GM18867 (cell line): ENCODE measurements at regions not wholly inside any gene's neighbourhood (a gene's known extent, or its start where the extent isn't known, plus 50 kb on each side); places are given as distances from the start of the nearest gene placed in this dataset.
A peak's percentile ranks its signal among the peaks of the same experiment; 100 is the strongest.

Source experiments
- ATAC-seq: cut with Tn5 transposase; IDR thresholded peaks from one replicate; pipeline ENCODE4 v1.9.1; 2021; ENCODE audit warnings: mild to moderate bottlenecking, moderate library complexity; ENCODE audit not compliant: unreplicated experiment

- ATAC-seq = no peak
Observed at GRCh38 chrX:97763981-97764380, 880.3 kb downstream of the RPA4 start.

- ATAC-seq = no peak
Observed at GRCh38 chrX:97766501-97767095, 882.9 kb downstream of the RPA4 start.

- ATAC-seq = no peak
Observed at GRCh38 chrX:97787311-97787710, 903.6 kb downstream of the RPA4 start.

- ATAC-seq = peak; percentile 64
Observed at GRCh38 chrX:97787849-97788248, 904.1 kb downstream of the RPA4 start.

- ATAC-seq = peak; percentile 67
Observed at GRCh38 chrX:97790850-97791249, 907.1 kb downstream of the RPA4 start.

- no peak for ATAC-seq
Observed at GRCh38 chrX:97797076-97797475, 913.4 kb downstream of the RPA4 start.

GRCh38 chrX:97806238-97806637, 922.5 kb downstream of the RPA4 start:
- ATAC-seq = no peak

- no peak for ATAC-seq
Observed at GRCh38 chrX:97806946-97807345, 923.2 kb downstream of the RPA4 start.

GRCh38 chrX:97820170-97820569, 936.5 kb downstream of the RPA4 start:
- ATAC-seq = no peak

GRCh38 chrX:97828471-97828870, 944.8 kb downstream of the RPA4 start:
- no peak for ATAC-seq

GRCh38 chrX:97835969-97836368, 952.3 kb downstream of the RPA4 start:
- ATAC-seq = no peak

- ATAC-seq = no peak
Observed at GRCh38 chrX:97841544-97842179, 958.0 kb downstream of the RPA4 start.

GRCh38 chrX:97842468-97843199, 958.9 kb downstream of the RPA4 start:
- ATAC-seq = no peak

GRCh38 chrX:97843200-97843811, 959.6 kb downstream of the RPA4 start:
- no peak for ATAC-seq

GRCh38 chrX:97844161-97844560, 960.5 kb downstream of the RPA4 start:
- ATAC-seq = no peak

- ATAC-seq = no peak
Observed at GRCh38 chrX:97844943-97845342, 961.2 kb downstream of the RPA4 start.

- no peak for ATAC-seq
Observed at GRCh38 chrX:97845451-97845850, 961.7 kb downstream of the RPA4 start.

- no peak for ATAC-seq
Observed at GRCh38 chrX:97846228-97846627, 962.5 kb downstream of the RPA4 start.

GRCh38 chrX:97846718-97847237, 963.1 kb downstream of the RPA4 start:
- no peak for ATAC-seq

- no peak for ATAC-seq
Observed at GRCh38 chrX:97847885-97848679, 964.4 kb downstream of the RPA4 start.

- no peak for ATAC-seq
Observed at GRCh38 chrX:97849951-97850350, 966.2 kb downstream of the RPA4 start.
